Stimulated activated CD4-positive, alpha-beta T cell treated with anti-CD3 and anti-CD28 coated beads, Interleukin-2, amount 100 ng/mL, for 24 hours (primary cell): ENCODE measurements at regions not wholly inside any gene's neighbourhood (a gene's known extent, or its start where the extent isn't known, plus 50 kb on each side); places are given as distances from the start of the nearest gene placed in this dataset.

Experiments used
- DNase-seq, 2 donors: peaks; one replicate each; pipeline ENCODE4 v3.0.0-alpha.2; 2020

DNA sequence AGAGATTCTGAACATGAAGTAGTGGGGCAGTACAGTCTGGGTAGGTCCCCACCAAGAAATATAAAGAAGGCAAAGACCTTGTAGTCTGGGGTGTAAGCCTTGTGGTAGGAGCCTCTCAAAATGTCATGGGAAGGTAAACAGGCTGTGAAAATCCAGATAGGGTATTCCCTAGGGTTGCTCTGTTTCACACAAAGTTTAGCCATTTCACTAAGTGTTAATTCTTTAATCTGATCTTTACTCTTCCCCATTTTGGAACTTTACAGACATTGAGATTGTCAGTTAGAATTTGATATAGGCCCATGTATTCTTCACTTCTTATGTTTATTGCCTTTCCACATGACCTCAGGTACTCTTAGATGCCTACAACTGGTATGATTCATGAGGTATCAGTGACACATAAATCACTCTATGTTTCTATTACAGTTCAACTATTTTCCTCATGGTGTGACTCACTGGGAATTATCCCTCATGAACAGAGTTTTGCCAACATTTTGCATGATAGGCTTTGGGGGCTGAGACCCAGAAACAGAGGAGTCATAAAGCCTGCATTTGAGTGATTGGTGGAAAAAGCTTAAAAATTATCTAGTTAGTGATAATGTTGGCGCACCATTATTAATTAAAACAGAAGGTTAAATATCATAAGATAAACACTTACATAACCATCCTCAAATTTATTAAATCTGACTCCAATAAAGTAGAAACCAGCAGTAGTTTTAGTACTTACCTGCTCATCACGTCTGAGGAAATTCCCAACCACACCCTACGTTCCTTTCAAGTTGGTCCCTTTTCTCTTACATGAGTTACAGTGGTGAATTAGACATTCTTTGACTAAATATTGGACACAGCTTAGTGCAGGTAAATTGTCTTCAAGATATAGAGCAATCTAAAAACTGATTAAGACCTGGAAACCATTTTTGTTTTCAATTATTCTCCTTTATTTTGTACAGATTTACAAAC is 399.8 kb upstream of the MEF2C start:
- DNase-seq = no peak

- DNase-seq = no peak
These were observed 399.0 kb upstream of the MEF2C start for GRCh38 chr5:89281766-89282553.

- DNase-seq = no peak
These were observed 398.2 kb upstream of the MEF2C start for GRCh38 chr5:89281211-89281610.

- no peak for DNase-seq
These were observed 397.4 kb upstream of the MEF2C start for GRCh38 chr5:89280103-89281037.

- DNase-seq = no peak
These were observed 396.5 kb upstream of the MEF2C start for GRCh38 chr5:89279391-89280036.

DNA sequence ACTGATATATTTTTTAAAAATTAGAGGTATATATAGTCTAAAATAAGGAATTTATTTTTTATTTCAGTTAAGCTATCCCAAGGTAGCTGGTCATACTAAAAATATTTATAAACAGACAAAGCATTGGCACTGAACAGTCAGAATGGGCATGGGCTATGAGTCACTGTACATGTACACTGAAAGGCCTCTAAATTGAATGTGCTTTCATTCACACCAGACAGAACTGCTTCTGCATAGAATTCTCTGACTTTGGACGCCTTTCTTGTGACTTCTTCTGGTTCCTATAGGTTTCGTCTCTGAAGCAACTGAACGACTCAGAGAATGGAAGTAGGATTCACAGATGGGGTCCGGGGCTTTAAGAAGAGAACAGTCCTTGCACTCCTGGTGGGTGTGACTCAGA is 394.8 kb upstream of the MEF2C start:
- DNase-seq = no peak

- no peak for DNase-seq
These were observed 393.8 kb upstream of the MEF2C start for GRCh38 chr5:89276566-89277305.

DNA sequence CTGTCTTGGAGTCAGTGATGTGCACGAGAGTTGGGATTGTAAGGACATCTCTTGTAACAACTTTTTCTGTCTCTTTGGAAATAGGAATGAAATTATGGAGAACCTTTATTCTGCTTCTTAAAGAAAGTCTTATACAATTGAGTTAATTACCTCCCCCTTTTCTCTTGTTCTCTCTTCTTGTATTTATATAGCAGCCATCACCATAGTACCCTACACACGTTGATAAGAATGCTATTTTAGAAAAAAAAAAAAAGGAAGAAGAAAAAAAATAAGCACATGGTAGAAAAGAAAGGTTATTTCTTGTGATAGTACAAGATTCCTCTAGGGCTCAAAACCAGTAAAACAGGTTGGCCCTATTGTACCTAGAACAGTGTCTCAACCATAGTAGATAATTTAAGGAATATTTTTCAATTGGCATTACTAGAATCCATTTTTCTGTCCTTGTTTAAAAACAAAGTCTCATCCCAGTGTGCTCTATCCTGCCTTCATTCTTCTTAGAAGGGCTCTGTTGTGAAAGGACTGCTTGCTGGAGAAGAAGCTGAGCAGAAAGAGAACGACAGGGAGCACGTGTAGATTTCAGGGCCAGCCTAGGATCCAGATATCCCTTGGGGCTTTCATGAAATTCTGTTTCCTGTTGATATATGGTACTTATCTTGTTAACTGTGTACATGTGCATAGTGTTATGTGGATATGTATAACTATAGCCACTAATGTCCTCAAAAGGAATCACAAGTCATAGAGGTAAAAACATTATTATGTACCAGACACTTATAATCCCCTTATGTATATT is 392.3 kb upstream of the MEF2C start:
- no peak for DNase-seq

GRCh38 chr5:89273289-89273688 is 390.3 kb upstream of the MEF2C start:
- no peak for DNase-seq

DNA sequence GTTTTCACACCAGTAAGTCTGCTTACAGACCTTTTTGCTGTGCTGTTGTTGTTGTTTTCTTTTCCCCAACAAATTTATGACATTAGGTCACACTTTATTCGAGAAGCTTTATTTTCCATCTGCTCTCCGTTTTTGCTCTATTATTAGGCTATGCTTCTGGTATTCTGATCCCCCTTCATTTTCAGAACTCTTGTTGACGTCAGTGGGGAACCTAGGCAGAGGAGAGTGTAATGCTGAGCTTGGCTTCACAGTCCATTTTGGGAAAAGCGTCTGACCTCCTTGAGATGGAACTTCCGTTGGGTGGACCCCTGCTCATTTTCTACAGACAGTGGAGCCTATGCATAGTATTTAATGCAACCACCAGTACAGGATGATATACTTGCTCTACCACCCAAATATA is 387.9 kb upstream of the MEF2C start:
- no peak for DNase-seq

GRCh38 chr5:89269721-89270120 is 386.7 kb upstream of the MEF2C start:
- DNase-seq = no peak

GRCh38 chr5:89268460-89268859 is 385.5 kb upstream of the MEF2C start:
- no peak for DNase-seq

DNA sequence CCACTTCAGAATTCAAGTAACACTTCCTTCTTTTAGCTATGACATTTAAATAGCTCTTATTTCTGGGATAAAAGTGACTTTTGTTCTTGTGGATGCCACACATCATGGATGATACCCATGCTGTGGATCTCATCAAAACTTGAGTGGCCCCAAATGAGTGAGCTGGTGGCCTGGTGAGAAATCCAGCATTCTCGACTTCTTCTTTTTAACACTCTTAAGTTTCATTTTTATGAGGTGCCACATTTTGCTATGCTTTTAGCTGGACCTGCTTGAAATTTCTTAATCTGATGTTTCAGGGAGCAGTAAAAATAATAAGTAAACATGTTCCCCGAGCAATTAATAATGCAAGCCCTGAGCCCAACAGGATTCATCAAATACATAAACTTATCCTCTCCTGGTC is 384.8 kb upstream of the MEF2C start:
- no peak for DNase-seq

GRCh38 chr5:89265511-89266179 is 382.7 kb upstream of the MEF2C start:
- no peak for DNase-seq

GRCh38 chr5:89263846-89264245 is 380.9 kb upstream of the MEF2C start:
- no peak for DNase-seq

DNA sequence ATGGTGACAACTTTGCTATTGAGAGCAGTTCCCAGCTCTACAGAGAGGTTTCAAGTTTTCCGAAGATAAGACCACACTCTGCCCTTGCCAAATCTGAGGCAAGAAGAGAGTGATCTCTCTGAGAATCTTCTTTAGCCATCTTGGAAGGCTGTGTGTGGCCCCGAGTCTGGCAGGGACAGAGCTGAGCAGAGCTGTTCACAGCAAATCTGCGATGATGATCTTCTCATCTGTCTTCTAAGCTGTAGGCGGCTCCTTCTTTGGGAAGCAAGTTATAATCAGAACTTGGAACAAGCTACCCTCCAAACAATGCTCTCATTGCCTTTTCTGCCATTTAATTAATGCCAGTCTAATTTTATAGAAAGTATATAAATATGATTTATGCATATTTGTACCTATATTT is 379.0 kb upstream of the MEF2C start:
- no peak for DNase-seq

GRCh38 chr5:89260254-89260653 is 377.3 kb upstream of the MEF2C start:
- DNase-seq = no peak

- no peak for DNase-seq
These were observed 373.0 kb upstream of the MEF2C start for GRCh38 chr5:89255845-89256463.

DNA sequence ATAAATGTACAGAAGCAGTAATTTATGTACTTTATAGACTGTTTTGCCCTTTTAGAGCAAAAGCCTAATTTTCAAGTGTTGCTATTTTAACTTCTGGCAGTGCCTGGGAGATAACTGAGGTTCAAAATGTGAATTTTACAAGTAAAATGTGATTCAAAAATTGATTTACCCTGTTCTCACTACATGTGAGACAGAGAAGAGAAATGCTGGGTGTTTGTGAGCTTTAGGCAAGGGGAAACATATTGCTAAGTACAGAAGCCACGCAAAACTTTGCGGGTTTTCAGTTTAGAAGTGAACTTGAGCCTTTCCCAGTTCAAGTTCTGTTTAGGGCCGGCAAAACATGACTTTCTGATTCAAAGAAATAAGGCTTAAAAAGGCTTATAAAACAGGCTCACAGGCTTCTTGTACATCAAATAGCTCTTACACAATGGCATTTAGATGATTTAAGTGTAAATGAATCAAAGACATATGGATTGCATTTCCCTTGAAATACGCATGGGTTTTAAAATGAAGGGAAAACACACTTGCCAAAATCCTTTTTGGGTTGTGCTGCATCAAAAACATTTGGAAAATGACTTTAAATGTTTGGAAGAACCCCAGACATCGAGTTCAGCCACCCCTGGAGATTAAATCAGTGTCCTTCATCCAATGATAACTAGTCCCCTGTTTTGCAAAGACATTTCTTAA is 370.8 kb upstream of the MEF2C start:
- DNase-seq = no peak
